ENCODE measurements at regions not wholly inside any gene's neighbourhood (a gene's known extent, or its start where the extent isn't known, plus 50 kb on each side); places are given as distances from the start of the nearest gene placed in this dataset.
"Not testable (repeated sequence)": the region's sequence is repeated elsewhere in the genome, so short reads cannot be mapped to it uniquely, and the experiment has no call there.

DNA sequence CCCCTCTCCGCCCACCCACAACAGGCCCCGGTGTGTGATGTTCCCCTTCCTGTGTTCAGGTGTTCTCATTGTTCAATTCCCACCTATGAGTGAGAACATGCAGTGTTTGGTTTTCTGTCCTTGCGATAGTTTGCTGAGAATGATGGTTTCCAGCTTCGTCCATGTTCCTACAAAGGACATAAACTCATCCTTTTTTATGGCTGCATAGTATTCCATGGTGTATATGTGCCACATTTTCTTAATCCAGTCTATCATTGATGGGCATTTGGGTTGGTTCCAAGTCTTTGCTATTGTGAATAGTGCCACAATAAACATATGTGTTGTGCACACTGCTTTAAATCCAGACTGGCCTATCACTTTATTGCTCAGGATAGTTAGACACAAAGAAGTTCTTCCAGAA is 309.1 kb downstream of the MTX2 start:
- TF ChIP-seq, protein P1, sequence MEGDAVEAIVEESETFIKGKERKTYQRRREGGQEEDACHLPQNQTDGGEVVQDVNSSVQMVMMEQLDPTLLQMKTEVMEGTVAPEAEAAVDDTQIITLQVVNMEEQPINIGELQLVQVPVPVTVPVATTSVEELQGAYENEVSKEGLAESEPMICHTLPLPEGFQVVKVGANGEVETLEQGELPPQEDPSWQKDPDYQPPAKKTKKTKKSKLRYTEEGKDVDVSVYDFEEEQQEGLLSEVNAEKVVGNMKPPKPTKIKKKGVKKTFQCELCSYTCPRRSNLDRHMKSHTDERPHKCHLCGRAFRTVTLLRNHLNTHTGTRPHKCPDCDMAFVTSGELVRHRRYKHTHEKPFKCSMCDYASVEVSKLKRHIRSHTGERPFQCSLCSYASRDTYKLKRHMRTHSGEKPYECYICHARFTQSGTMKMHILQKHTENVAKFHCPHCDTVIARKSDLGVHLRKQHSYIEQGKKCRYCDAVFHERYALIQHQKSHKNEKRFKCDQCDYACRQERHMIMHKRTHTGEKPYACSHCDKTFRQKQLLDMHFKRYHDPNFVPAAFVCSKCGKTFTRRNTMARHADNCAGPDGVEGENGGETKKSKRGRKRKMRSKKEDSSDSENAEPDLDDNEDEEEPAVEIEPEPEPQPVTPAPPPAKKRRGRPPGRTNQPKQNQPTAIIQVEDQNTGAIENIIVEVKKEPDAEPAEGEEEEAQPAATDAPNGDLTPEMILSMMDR (IDR thresholded peaks at IDR 0.05; ENCODE audit: poor library complexity): not testable (repeated sequence)
- not testable (repeated sequence) for TF ChIP-seq EZH2phosphoT487 (IDR thresholded peaks at IDR 0.05; ENCODE audit: low read depth, severe bottlenecking, unreplicated experiment)
